Bronchial epithelial cell (primary cell): ENCODE measurements at regions not wholly inside any gene's neighbourhood (a gene's known extent, or its start where the extent isn't known, plus 50 kb on each side); places are given as distances from the start of the nearest gene placed in this dataset.

Experiments used
- DNase-seq: peaks from one replicate; pipeline ENCODE4 v3.0.0-alpha.2; 2010; ENCODE audit warnings: low read depth
- FAIRE-seq: peaks from 2 replicates; lab custom pipeline; 2011; peaks lifted over from hg19 to GRCh38; lab: Jason Lieb, UNC
- H3K27me3 ChIP-seq: 2 replicates; pipeline ENCODE4 v1.5.1; 2011; ENCODE audit warnings: low read length; ENCODE audit not compliant: control insufficient read depth, insufficient read depth
- H3K36me3 ChIP-seq: 2 replicates; pipeline ENCODE4 v1.5.1; 2011; ENCODE audit warnings: low read length; ENCODE audit not compliant: control insufficient read depth, insufficient read depth
- H3K4me3 ChIP-seq: 2 replicates; pipeline ENCODE4 v1.5.1; 2011; ENCODE audit warnings: mild to moderate bottlenecking, low read depth, low read length, control low read depth
- TF ChIP-seq, protein P1 (sequence below): IDR thresholded peaks from 2 replicates; pipeline ENCODE4 v1.5.1; 2011; ENCODE audit warnings: mild to moderate bottlenecking, moderate library complexity, low read length, control low read depth, inconsistent platforms; ENCODE audit not compliant: insufficient read depth, severe bottlenecking

DNA sequence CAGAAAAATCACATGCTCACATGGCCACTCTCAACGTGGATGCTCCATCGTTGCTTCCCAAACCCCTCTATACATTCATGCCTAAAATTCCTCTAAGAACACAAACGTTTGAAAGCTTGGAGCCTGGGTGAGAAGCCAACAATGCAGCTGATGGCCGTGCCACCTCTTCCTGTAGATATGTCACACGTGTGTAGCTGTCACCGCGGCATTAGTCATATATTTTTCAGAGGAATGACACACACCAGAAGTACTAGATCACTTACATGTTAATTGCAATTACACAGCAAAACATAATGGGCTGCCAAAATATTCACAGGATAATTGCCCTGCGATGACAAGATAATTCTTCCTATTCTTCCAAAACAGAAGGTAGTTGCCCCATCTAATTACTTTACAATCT lies 112.7 kb upstream of the BACE2 start:
- H3K4me3 ChIP-seq, result no peak overlapping the region
- H3K27me3 ChIP-seq, result no peaks in the 10 kb centered on the region
- DNase-seq (no peak), FAIRE-seq (no peak)
- no peaks in the 10 kb centered on the region for H3K36me3 ChIP-seq
- TF ChIP-seq, protein P1, sequence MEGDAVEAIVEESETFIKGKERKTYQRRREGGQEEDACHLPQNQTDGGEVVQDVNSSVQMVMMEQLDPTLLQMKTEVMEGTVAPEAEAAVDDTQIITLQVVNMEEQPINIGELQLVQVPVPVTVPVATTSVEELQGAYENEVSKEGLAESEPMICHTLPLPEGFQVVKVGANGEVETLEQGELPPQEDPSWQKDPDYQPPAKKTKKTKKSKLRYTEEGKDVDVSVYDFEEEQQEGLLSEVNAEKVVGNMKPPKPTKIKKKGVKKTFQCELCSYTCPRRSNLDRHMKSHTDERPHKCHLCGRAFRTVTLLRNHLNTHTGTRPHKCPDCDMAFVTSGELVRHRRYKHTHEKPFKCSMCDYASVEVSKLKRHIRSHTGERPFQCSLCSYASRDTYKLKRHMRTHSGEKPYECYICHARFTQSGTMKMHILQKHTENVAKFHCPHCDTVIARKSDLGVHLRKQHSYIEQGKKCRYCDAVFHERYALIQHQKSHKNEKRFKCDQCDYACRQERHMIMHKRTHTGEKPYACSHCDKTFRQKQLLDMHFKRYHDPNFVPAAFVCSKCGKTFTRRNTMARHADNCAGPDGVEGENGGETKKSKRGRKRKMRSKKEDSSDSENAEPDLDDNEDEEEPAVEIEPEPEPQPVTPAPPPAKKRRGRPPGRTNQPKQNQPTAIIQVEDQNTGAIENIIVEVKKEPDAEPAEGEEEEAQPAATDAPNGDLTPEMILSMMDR, result no peak

- no peak for FAIRE-seq
- Histone ChIP-seq H3K36me3 (no peaks in the 10 kb centered on the region), H3K4me3 (no peak overlapping the region), H3K27me3 (no peaks in the 10 kb centered on the region)
- TF ChIP-seq, protein P1, result no peak
- DNase-seq, result no peak
Measured at GRCh38 chr21:41059871-41060270, 108.1 kb upstream of the BACE2 start.

DNA sequence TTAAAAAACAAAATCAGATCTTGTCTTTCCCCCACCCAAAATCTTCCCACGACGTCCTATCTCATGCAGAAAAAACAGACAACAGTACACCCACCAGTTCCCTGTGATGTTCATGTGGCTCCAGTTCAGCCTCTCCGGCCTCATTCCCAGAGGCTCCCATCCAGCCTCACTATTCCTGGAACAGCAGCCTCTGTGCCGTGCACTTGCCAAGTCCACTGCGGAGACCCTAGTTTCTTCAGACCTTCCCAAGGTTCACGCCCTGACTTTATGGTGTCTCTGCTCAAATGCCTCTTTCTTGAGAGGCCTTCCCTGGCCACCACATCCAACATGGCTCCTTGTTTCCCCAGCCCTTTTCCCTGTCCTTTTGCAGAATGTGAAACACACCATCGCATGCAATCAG lies 106.3 kb upstream of the BACE2 start:
- no peaks in the 10 kb centered on the region for H3K27me3 ChIP-seq
- DNase-seq (no peak), FAIRE-seq (no peak)
- TF ChIP-seq, protein P1, result no peak
- H3K4me3 ChIP-seq, result no peak overlapping the region
- H3K36me3 ChIP-seq, result no peaks in the 10 kb centered on the region

DNA sequence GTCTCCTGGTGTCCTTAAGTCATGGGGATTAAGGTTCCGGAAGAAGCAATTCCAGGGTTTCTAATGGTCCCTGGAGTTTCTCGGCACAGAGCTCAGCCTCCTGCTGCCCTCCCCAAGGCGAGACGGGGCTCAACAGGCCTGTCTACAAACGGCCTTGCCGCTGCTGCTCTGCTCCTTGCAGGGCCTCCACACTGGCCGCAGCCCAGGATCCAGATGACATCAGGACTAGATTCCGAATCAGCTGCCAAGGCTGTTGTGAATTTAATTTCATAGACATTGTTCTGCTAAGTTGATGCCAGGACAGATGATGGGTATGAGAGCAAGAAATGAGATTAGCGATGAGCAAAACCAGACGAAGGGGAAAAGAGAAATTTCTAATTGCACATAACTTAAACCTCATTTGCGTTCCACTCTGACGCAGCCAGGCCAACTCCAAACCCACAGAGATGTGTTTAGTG lies 103.6 kb upstream of the BACE2 start:
- Histone ChIP-seq H3K36me3 (no peaks in the 10 kb centered on the region), H3K27me3 (no peaks in the 10 kb centered on the region), H3K4me3 (no peak overlapping the region)
- TF ChIP-seq, protein P1, result no peak
- no peak for FAIRE-seq
- DNase-seq, result no peak

GRCh38 chr21:41064951-41065350 lies 103.0 kb upstream of the BACE2 start:
- no peak for FAIRE-seq
- no peaks in the 10 kb centered on the region for H3K27me3 ChIP-seq
- no peaks in the 10 kb centered on the region for H3K36me3 ChIP-seq
- TF ChIP-seq, protein P1, result no peak
- DNase-seq, result no peak
- no peak overlapping the region for H3K4me3 ChIP-seq

DNA sequence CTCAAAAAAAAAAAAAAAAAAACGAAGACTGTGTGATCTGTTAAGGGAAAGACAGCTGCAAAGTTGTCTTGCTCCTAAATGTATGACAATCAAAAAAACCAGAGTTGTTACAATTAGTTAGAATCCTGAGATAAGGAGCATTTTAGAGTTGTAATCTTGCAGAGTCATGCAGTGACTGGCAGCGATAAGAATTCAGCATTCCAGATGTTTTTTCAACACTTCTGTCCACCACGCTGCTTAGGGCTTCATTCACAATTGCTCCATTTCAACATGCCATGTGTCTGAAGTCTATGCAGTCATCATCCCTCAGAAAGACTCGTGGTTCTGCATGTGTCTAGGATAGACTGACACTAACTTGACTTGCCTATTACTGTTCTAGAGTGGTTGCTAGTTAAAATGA lies 102.4 kb upstream of the BACE2 start:
- no peak overlapping the region for H3K4me3 ChIP-seq
- TF ChIP-seq, protein P1, result no peak
- DNase-seq (no peak), FAIRE-seq (peak; percentile 97)
- H3K27me3 ChIP-seq, result no peaks in the 10 kb centered on the region
- H3K36me3 ChIP-seq, result no peaks in the 10 kb centered on the region
